ENCODE measurements at regions not wholly inside any gene's neighbourhood (a gene's known extent, or its start where the extent isn't known, plus 50 kb on each side); places are given as distances from the start of the nearest gene placed in this dataset.

- Histone ChIP-seq H3K9me3 (ENCODE audit: insufficient read depth, low read depth) (no peaks in the 10 kb centered on the region), H3K9me2 (ENCODE audit: insufficient read depth) (no peaks in the 10 kb centered on the region), H3K27ac (no peak overlapping the region), H2AFZ (no peak overlapping the region), H3K4me3 (no peak overlapping the region), H3K27me3 (ENCODE audit: insufficient read depth, low read depth) (peaks cover 72% of the 10 kb centered on the region), H3K79me2 (ENCODE audit: low read depth) (no peaks in the 10 kb centered on the region), H3K4me2 (no peak overlapping the region), H3F3A (ENCODE audit: insufficient read depth, low read depth) (no peaks in the 10 kb centered on the region), H3K4me1 (replicated peaks; ENCODE audit: insufficient read depth) (no peaks in the 10 kb centered on the region), H3K36me3 (ENCODE audit: low read depth) (no peaks in the 10 kb centered on the region), H4K20me1 (ENCODE audit: insufficient read depth) (no peaks in the 10 kb centered on the region)
- DNase-seq = no peak
- ChIA-PET POLR2A (ENCODE audit: unreplicated experiment) (no interaction called here), CTCF (no interaction called here)
- intact Hi-C loops (cut with micrococcal nuclease; ENCODE audit: unreplicated experiment) = no loop called here
- no TSS peak for BruUV-seq (replicated peaks)
- TF ChIP-seq, protein P1, sequence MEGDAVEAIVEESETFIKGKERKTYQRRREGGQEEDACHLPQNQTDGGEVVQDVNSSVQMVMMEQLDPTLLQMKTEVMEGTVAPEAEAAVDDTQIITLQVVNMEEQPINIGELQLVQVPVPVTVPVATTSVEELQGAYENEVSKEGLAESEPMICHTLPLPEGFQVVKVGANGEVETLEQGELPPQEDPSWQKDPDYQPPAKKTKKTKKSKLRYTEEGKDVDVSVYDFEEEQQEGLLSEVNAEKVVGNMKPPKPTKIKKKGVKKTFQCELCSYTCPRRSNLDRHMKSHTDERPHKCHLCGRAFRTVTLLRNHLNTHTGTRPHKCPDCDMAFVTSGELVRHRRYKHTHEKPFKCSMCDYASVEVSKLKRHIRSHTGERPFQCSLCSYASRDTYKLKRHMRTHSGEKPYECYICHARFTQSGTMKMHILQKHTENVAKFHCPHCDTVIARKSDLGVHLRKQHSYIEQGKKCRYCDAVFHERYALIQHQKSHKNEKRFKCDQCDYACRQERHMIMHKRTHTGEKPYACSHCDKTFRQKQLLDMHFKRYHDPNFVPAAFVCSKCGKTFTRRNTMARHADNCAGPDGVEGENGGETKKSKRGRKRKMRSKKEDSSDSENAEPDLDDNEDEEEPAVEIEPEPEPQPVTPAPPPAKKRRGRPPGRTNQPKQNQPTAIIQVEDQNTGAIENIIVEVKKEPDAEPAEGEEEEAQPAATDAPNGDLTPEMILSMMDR (conservative IDR thresholded peaks at IDR 0.05) = no peak
- no peak for TF ChIP-seq EZH2 (IDR thresholded peaks at IDR 0.05; ENCODE audit: low read depth)
Measured at GRCh38 chr18:75874401-75875089, 447.0 kb upstream of the SMIM21 start.

DNA sequence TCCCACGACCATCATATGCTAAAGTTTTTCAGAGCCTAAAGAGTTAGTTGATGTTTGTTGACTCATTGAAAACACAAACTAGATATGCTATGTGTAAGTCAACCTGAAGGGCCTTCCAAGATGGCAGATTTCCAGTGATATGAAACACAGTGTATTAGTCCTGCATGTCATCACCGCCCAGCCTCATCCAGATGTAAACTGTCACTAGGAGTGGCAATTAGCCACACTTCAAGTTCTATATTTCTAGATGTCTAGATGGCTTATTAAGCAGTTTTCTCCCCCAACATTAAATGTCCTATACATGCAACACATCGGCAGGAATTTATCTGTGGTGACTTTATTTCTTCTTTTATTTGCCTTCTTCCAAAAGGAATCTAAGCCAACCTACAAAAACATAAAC, 444.1 kb upstream of the SMIM21 start:
- ChIA-PET CTCF (no interaction called here), POLR2A (ENCODE audit: unreplicated experiment) (no interaction called here)
- Histone ChIP-seq H3K9me3 (ENCODE audit: insufficient read depth, low read depth) (no peaks in the 10 kb centered on the region), H3K36me3 (ENCODE audit: low read depth) (no peaks in the 10 kb centered on the region), H4K20me1 (ENCODE audit: insufficient read depth) (no peaks in the 10 kb centered on the region), H3F3A (ENCODE audit: insufficient read depth, low read depth) (no peaks in the 10 kb centered on the region), H3K27me3 (ENCODE audit: insufficient read depth, low read depth) (peaks cover 93% of the 10 kb centered on the region), H3K4me2 (no peak overlapping the region), H2AFZ (no peak overlapping the region), H3K4me1 (replicated peaks; ENCODE audit: insufficient read depth) (no peaks in the 10 kb centered on the region), H3K4me3 (no peak overlapping the region), H3K27ac (no peak overlapping the region), H3K79me2 (ENCODE audit: low read depth) (no peaks in the 10 kb centered on the region), H3K9me2 (ENCODE audit: insufficient read depth) (no peaks in the 10 kb centered on the region)
- no TSS peak for BruUV-seq (replicated peaks)
- TF ChIP-seq, protein P1 (conservative IDR thresholded peaks at IDR 0.05) = no peak
- TF ChIP-seq EZH2 (IDR thresholded peaks at IDR 0.05; ENCODE audit: low read depth) = no peak
- intact Hi-C loops (cut with micrococcal nuclease; ENCODE audit: unreplicated experiment) = no loop called here
- no peak for DNase-seq

- Histone ChIP-seq H3F3A (ENCODE audit: insufficient read depth, low read depth) (no peaks in the 10 kb centered on the region), H3K27ac (no peak overlapping the region), H3K4me3 (no peak overlapping the region), H3K9me2 (ENCODE audit: insufficient read depth) (no peaks in the 10 kb centered on the region), H3K79me2 (ENCODE audit: low read depth) (no peaks in the 10 kb centered on the region), H3K4me2 (no peak overlapping the region), H3K4me1 (replicated peaks; ENCODE audit: insufficient read depth) (no peaks in the 10 kb centered on the region), H2AFZ (no peak overlapping the region), H3K27me3 (ENCODE audit: insufficient read depth, low read depth) (peaks cover 82% of the 10 kb centered on the region), H3K9me3 (ENCODE audit: insufficient read depth, low read depth) (no peaks in the 10 kb centered on the region), H4K20me1 (ENCODE audit: insufficient read depth) (no peaks in the 10 kb centered on the region), H3K36me3 (ENCODE audit: low read depth) (no peaks in the 10 kb centered on the region)
- TF ChIP-seq EZH2 (IDR thresholded peaks at IDR 0.05; ENCODE audit: low read depth) = no peak
- TF ChIP-seq, protein P1 (conservative IDR thresholded peaks at IDR 0.05) = no peak
- no TSS peak for BruUV-seq (replicated peaks)
- intact Hi-C loops (cut with micrococcal nuclease; ENCODE audit: unreplicated experiment) = no loop called here
- DNase-seq = no peak
- CTCF ChIA-PET = no interaction called here
- POLR2A ChIA-PET (ENCODE audit: unreplicated experiment) = no interaction called here
Measured at GRCh38 chr18:75869162-75869561, 441.7 kb upstream of the SMIM21 start.
